ENCODE measurements at regions not wholly inside any gene's neighbourhood (a gene's known extent, or its start where the extent isn't known, plus 50 kb on each side); places are given as distances from the start of the nearest gene placed in this dataset.

DNA sequence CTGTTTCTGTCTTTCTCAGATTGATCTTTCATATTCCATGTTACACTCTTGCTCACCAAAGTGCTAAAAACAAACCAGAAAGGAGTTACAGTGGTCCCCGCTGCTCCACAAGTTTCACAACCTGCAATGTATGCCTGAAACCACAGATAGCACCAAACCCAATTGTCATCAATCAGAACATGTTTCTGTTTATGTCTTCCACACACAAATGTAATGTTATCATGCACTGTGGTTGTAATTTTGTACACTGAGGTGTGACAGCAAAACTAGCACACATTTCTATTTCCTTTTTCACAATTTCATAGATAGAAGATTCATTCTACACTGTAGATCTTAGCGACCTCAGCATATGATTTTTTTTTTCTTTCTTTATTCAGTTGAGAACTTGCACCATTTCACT is 1045.9 kb upstream of the RAG2 start:
- no peak overlapping the region for H2AFZ ChIP-seq (ENCODE audit: low read length)
- H3K27me3 Mint-ChIP-seq (ENCODE audit: low read depth), result no peaks in the 10 kb centered on the region

More for the DNA sequence above, 1045.9 kb upstream of the RAG2 start:
- Histone ChIP-seq H3K23me2 (ENCODE audit: insufficient read length, low read depth, low read length, poor library complexity, severe bottlenecking) (no peaks in the 10 kb centered on the region), H2BK20ac (ENCODE audit: low read depth, low read length, poor library complexity, severe bottlenecking) (no peak overlapping the region), H3K79me1 (ENCODE audit: insufficient read depth, low read depth, low read length, poor library complexity, severe bottlenecking) (no peaks in the 10 kb centered on the region), H3K27ac (ENCODE audit: insufficient read length, low read depth, low read length) (no peak overlapping the region), H2AK5ac (ENCODE audit: insufficient read length, low read length) (no peak overlapping the region), H4K20me1 (ENCODE audit: control insufficient read depth, insufficient read depth, insufficient read length) (no peaks in the 10 kb centered on the region), H4K5ac (ENCODE audit: insufficient read length, low read depth, low read length) (no peak overlapping the region), H4K91ac (ENCODE audit: insufficient read length, low read depth, low read length) (no peak overlapping the region), H3K56ac (ENCODE audit: insufficient read length, low read depth, low read length) (no peak overlapping the region), H2BK15ac (ENCODE audit: low read depth, low read length) (no peak overlapping the region), H3K14ac (ENCODE audit: insufficient read depth, low read length) (no peak overlapping the region), H2BK120ac (ENCODE audit: low read depth, low read length, poor library complexity, severe bottlenecking) (no peak overlapping the region), H3K4me2 (ENCODE audit: insufficient read depth, insufficient read length, low read length) (no peak overlapping the region), H3K23ac (ENCODE audit: insufficient read length, low read depth, low read length) (no peak overlapping the region), H3K4me1 (ENCODE audit: insufficient read depth, low read length) (no peaks in the 10 kb centered on the region), H3K4ac (ENCODE audit: low read depth, low read length) (no peak overlapping the region), H4K8ac (replicated peaks; ENCODE audit: insufficient read length, low read depth, low read length) (no peak overlapping the region), H2BK5ac (ENCODE audit: insufficient read length, low read length) (no peak overlapping the region), H3K9ac (ENCODE audit: extremely low read depth, insufficient read length, low read length) (no peak overlapping the region), H3K27me3 (ENCODE audit: insufficient read depth, low read length) (no peaks in the 10 kb centered on the region), H3K18ac (ENCODE audit: insufficient read length, low read depth, low read length) (no peak overlapping the region), H2BK12ac (ENCODE audit: insufficient read length, low read depth, low read length) (no peak overlapping the region), H3K79me2 (ENCODE audit: insufficient read depth, low read length) (no peaks in the 10 kb centered on the region), H3T11ph (ENCODE audit: low read length) (no peak overlapping the region), H3K9me3 (ENCODE audit: control insufficient read depth, low read depth, low read length) (no peaks in the 10 kb centered on the region)
- H3K9me3 Mint-ChIP-seq, result peaks cover 2% of the 10 kb centered on the region in 2 experiments; a peak in 2 of 5 replicates
- no peak for DNase-seq
- WGBS (ENCODE audit: extremely low coverage, insufficient read length, low lambda C conversion rate), result no CpG with 5 or more reads among the region's 2 CpGs
- H3K27ac Mint-ChIP-seq, result no peak overlapping the region
- H3K4me1 Mint-ChIP-seq, result peaks cover 0 to under 1% of the 10 kb centered on the region in 2 experiments; a peak in 1 of 4 replicates
- TF ChIP-seq, protein P1, sequence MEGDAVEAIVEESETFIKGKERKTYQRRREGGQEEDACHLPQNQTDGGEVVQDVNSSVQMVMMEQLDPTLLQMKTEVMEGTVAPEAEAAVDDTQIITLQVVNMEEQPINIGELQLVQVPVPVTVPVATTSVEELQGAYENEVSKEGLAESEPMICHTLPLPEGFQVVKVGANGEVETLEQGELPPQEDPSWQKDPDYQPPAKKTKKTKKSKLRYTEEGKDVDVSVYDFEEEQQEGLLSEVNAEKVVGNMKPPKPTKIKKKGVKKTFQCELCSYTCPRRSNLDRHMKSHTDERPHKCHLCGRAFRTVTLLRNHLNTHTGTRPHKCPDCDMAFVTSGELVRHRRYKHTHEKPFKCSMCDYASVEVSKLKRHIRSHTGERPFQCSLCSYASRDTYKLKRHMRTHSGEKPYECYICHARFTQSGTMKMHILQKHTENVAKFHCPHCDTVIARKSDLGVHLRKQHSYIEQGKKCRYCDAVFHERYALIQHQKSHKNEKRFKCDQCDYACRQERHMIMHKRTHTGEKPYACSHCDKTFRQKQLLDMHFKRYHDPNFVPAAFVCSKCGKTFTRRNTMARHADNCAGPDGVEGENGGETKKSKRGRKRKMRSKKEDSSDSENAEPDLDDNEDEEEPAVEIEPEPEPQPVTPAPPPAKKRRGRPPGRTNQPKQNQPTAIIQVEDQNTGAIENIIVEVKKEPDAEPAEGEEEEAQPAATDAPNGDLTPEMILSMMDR (conservative IDR thresholded peaks at IDR 0.05), result no peak
- no peaks in the 10 kb centered on the region for H3K36me3 Mint-ChIP-seq (ENCODE audit: insufficient read depth in 1 of 3, low read depth in 3 of 3)
- no peak overlapping the region for H3K4me3 Mint-ChIP-seq
